PC-9 (cell line): ENCODE measurements at regions not wholly inside any gene's neighbourhood (a gene's known extent, or its start where the extent isn't known, plus 50 kb on each side); places are given as distances from the start of the nearest gene placed in this dataset.

Experiments used
- BruUV-seq: library from RNA; stranded (reverse); fragments of 400-500 nt; replicated peaks from 2 replicates; lab custom pipeline; 2021; lab: Mats Ljungman, UMichigan
- CTCF ChIA-PET: fragments of 300-600 bp; sonication (Branson Sonifier 250); formaldehyde crosslinking; loops from one replicate; lab custom pipeline; 2022; ENCODE audit warnings: antibody characterized with exemption; lab: Charles Lee
- POLR2A ChIA-PET: fragments of 300-600 bp; sonication (Branson Sonifier 250); formaldehyde crosslinking; loops from one replicate; lab custom pipeline; 2022; ENCODE audit warnings: antibody characterized with exemption; ENCODE audit not compliant: unreplicated experiment; lab: Charles Lee
- DNase-seq, 2 experiments: peaks; one replicate each; pipeline versions ENCODE4 v3.0.0 to v3.0.0-alpha.2; 2015 to 2022; ENCODE audit warnings: mixed read lengths in 1 of 2
- H2AFZ ChIP-seq: fragments of 200-600 bp; sonication (generic); 2 replicates; pipeline ENCODE4 v1.8.1; 2017; ENCODE audit warnings: antibody characterized with exemption
- H3F3A ChIP-seq: fragments of 200-600 bp; sonication (generic); 2 replicates; pipeline ENCODE4 v1.8.1; 2017; ENCODE audit warnings: antibody characterized with exemption, mild to moderate bottlenecking, low read depth; ENCODE audit not compliant: insufficient read depth
- H3K27ac ChIP-seq: fragments of 200-600 bp; sonication (generic); 2 replicates; pipeline ENCODE4 v1.6.1; 2016; ENCODE audit warnings: mixed run types
- H3K27me3 ChIP-seq: fragments of 200-600 bp; sonication (generic); 2 replicates; pipeline ENCODE4 v1.6.1; 2016; ENCODE audit warnings: low read depth, mixed run types; ENCODE audit not compliant: insufficient read depth
- H3K36me3 ChIP-seq: fragments of 200-600 bp; sonication (generic); 2 replicates; pipeline ENCODE4 v1.6.1; 2016; ENCODE audit warnings: low read depth, mixed run types
- H3K4me1 ChIP-seq: fragments of 200-600 bp; sonication (generic); replicated peaks from 2 replicates; pipeline ENCODE4 v1.6.1; 2016; ENCODE audit warnings: mixed run types; ENCODE audit not compliant: insufficient read depth
- H3K4me2 ChIP-seq: fragments of 200-600 bp; sonication (generic); 2 replicates; pipeline ENCODE4 v1.6.1; 2017; ENCODE audit warnings: mixed run types
- H3K4me3 ChIP-seq: fragments of 200-600 bp; sonication (generic); 2 replicates; pipeline ENCODE4 v1.6.1; 2016; ENCODE audit warnings: mixed run types
- H3K79me2 ChIP-seq: fragments of 200-600 bp; sonication (generic); 2 replicates; pipeline ENCODE4 v1.6.1; 2017; ENCODE audit warnings: low read depth, mixed run types
- H3K9me2 ChIP-seq: fragments of 200-600 bp; sonication (generic); 2 replicates; pipeline ENCODE4 v1.8.1; 2017; ENCODE audit warnings: mild to moderate bottlenecking; ENCODE audit not compliant: insufficient read depth
- H3K9me3 ChIP-seq: fragments of 200-600 bp; sonication (generic); 2 replicates; pipeline ENCODE4 v1.8.1; 2016; ENCODE audit warnings: low read depth; ENCODE audit not compliant: insufficient read depth
- H4K20me1 ChIP-seq: fragments of 200-600 bp; sonication (generic); 2 replicates; pipeline ENCODE4 v1.8.1; 2017; ENCODE audit not compliant: insufficient read depth
- CTCF ChIP-seq: fragments of 200-600 bp; sonication (generic); conservative IDR thresholded peaks from 2 replicates; pipeline ENCODE4 v1.6.1; 2017; ENCODE audit warnings: mixed run types, antibody characterized with exemption, mild to moderate bottlenecking, moderate library complexity
- EZH2 ChIP-seq: fragments of 200-600 bp; sonication (generic); IDR thresholded peaks from 2 replicates; pipeline ENCODE4 v1.8.0; 2017; ENCODE audit warnings: antibody characterized with exemption, low read depth
- intact Hi-C: fragments of 100-400 bp; cut with micrococcal nuclease; formaldehyde crosslinking; loops from one replicate; pipeline ENCODE4 v1.10.0; 2022; ENCODE audit not compliant: unreplicated experiment

DNA sequence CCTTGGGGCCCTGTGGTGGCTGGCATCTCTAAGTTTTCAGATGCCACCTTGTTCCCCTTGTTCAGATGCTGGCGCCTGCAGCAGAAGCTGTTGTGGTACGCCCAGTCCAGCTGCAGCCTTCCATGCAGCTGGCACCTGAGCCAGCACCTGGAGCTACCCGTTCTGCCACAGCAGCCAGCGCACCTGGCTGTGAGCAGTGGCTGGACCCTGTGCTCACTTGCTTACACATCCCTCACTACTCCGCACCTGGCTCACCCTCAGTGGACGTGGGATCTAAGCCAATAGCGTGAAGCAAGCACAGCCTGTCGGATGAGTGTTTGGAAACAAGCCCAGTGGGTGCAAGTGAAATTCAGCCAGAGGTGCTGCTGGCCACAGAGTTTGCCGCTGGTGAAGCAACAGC lies 607.5 kb upstream of the BCHE start:
- ChIA-PET POLR2A (no interaction called here), CTCF (no interaction called here)
- Histone ChIP-seq H3K27me3 (no peaks in the 10 kb centered on the region), H3K36me3 (no peaks in the 10 kb centered on the region), H3K79me2 (no peaks in the 10 kb centered on the region), H3K9me3 (no peaks in the 10 kb centered on the region), H3K27ac (no peak overlapping the region), H3F3A (no peaks in the 10 kb centered on the region), H3K9me2 (no peaks in the 10 kb centered on the region), H4K20me1 (no peaks in the 10 kb centered on the region), H2AFZ (no peak overlapping the region; the same call in 1 of the 2 replicates), H3K4me1 (peaks cover 9% of the 10 kb centered on the region), H3K4me3 (no peak overlapping the region), H3K4me2 (no peak overlapping the region)
- no TSS peak for BruUV-seq
- no peak for TF ChIP-seq EZH2
- TF ChIP-seq CTCF, result no peak
- DNase-seq, result no peak
- intact Hi-C loops, result no loop called here

GRCh38 chr3:166444336-166444735 lies 607.1 kb upstream of the BCHE start:
- no peaks in the 10 kb centered on the region for H3K9me2 ChIP-seq
- H2AFZ ChIP-seq, result no peak overlapping the region; the same call in 1 of the 2 replicates
- CTCF ChIA-PET, result no interaction called here
- H3K79me2 ChIP-seq, result no peaks in the 10 kb centered on the region
- intact Hi-C loops, result no loop called here
- H4K20me1 ChIP-seq, result no peaks in the 10 kb centered on the region
- H3K36me3 ChIP-seq, result no peaks in the 10 kb centered on the region
- peaks cover 9% of the 10 kb centered on the region for H3K4me1 ChIP-seq
- no peaks in the 10 kb centered on the region for H3K27me3 ChIP-seq
- H3F3A ChIP-seq, result no peaks in the 10 kb centered on the region
- no peak overlapping the region for H3K27ac ChIP-seq
- no peak overlapping the region for H3K4me2 ChIP-seq
- no peaks in the 10 kb centered on the region for H3K9me3 ChIP-seq
- DNase-seq, result no peak
- no peak overlapping the region for H3K4me3 ChIP-seq
- no peak for TF ChIP-seq CTCF
- no peak for TF ChIP-seq EZH2
- BruUV-seq, result no TSS peak
- POLR2A ChIA-PET, result no interaction called here

DNA sequence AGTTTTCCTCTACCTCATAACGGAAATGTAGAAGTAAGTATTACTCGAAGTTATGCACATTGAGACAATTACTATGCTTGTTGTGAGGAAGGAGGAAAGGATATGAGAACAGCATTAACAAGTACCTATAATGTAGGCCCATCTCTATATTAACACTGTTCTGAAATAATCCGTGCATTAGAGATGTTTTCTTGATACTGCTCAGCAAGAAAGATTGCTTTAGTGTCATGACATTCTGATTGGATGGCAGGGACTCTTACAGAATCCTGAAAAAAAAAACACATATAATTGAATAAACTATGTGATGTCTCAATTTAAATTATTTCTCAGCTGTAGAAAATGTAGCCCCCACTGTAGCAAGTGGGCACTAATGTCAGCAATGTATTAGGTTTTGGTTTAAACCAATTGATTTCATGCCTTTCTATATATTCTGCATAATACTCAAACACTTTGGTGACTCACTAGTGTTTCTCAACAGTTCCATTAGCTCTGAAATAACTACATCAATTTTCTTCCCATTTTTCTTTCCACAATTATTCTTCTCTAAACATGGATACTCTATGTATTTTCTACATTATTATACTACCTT lies 598.3 kb upstream of the BCHE start:
- Histone ChIP-seq H3K27ac (no peak overlapping the region), H4K20me1 (no peaks in the 10 kb centered on the region), H3K4me2 (peak overlapping the region; percentile 54), H3K79me2 (no peaks in the 10 kb centered on the region), H3K4me1 (no peaks in the 10 kb centered on the region), H3K4me3 (peak overlapping the region; percentile 24; the same call in 1 of the 2 replicates), H3K9me3 (no peaks in the 10 kb centered on the region), H3K27me3 (no peaks in the 10 kb centered on the region), H3F3A (no peaks in the 10 kb centered on the region), H2AFZ (peak overlapping the region; percentile 76; the same call in 1 of the 2 replicates), H3K9me2 (no peaks in the 10 kb centered on the region), H3K36me3 (no peaks in the 10 kb centered on the region)
- ChIA-PET CTCF (interaction anchor here (0.7 kb wide), 1 partner anchor 17 kb away, joined by 3 read pairs; no protein-coding TSS in a partner anchor), POLR2A (no interaction called here)
- intact Hi-C loops, result no loop called here
- BruUV-seq, result no TSS peak
- no peak for DNase-seq
- TF ChIP-seq EZH2 (no peak), CTCF (no peak)
